HCT116 (cell line): ENCODE measurements at regions not wholly inside any gene's neighbourhood (a gene's known extent, or its start where the extent isn't known, plus 50 kb on each side); places are given as distances from the start of the nearest gene placed in this dataset.
"Not testable (repeated sequence)": the region's sequence is repeated elsewhere in the genome, so short reads cannot be mapped to it uniquely, and the experiment has no call there.

Experiments used
- ATAC-seq: fragments of 200-7000 bp; cut with Tn5 transposase; 2 replicates; pipeline ENCODE4 v1.9.1; 2020; ENCODE audit warnings: mild to moderate bottlenecking, moderate library complexity
- BruUV-seq: library from RNA; stranded (reverse); fragments of 400-500 nt; replicated peaks from 2 replicates; lab custom pipeline; 2021; lab: Mats Ljungman, UMichigan
- CTCF ChIA-PET: fragments of 300-600 bp; sonication (Branson Sonifier 250); formaldehyde crosslinking; loops from one replicate; lab custom pipeline; 2021; ENCODE audit warnings: antibody characterized with exemption; lab: Charles Lee
- POLR2A ChIA-PET: fragments of 300-600, 350-600 bp; sonication (Branson Sonifier 250); formaldehyde crosslinking; loops from one replicate; lab custom pipeline; 2021; ENCODE audit warnings: antibody characterized with exemption; lab: Charles Lee
- RAD21 ChIA-PET, 2 experiments: fragments of 300-600 bp; sonication (Branson Sonifier 250); formaldehyde crosslinking; loops; one replicate each; lab custom pipeline; 2023; ENCODE audit warnings: low total read pairs in 2 of 2; ENCODE audit not compliant: uncharacterized antibody in 2 of 2, unreplicated experiment in 2 of 2, low non-redundant PET in 1 of 2; lab: Charles Lee
- DNase-seq: peaks from one replicate; pipeline ENCODE4 v3.0.0-alpha.2; 2010; ENCODE audit warnings: low read depth, low spot score
- H2AFZ ChIP-seq: fragments of 200-600 bp; shearing (Covaris generic), sonication (generic); 2 replicates; pipeline ENCODE4 v1.6.1; 2017; ENCODE audit warnings: low read depth, mixed run types, mixed read lengths, antibody characterized with exemption, low read length; ENCODE audit not compliant: poor library complexity, severe bottlenecking
- H3K27ac ChIP-seq: 2 replicates; pipeline ENCODE4 v1.5.1; 2012; ENCODE audit warnings: low read depth, low read length
- H3K27me3 ChIP-seq: fragments of 200-600 bp; sonication (generic); 2 replicates; pipeline ENCODE4 v1.6.1; 2016; ENCODE audit warnings: mixed run types, low read length, mixed read lengths; ENCODE audit not compliant: insufficient read depth
- H3K36me3 ChIP-seq, 2 experiments: fragments of 200-500 bp in 1 of 2; fragments of 200-600 bp in 1 of 2; sonication (Bioruptor generic) in 1 of 2; sonication (generic) in 1 of 2; 2 replicates each; pipeline versions ENCODE4 v1.5.1 to v1.6.1; 2014 to 2016; ENCODE audit warnings: low read length in 2 of 2, inconsistent platforms in 1 of 2, mixed read lengths in 1 of 2, mixed run types in 1 of 2; ENCODE audit not compliant: insufficient read depth in 2 of 2, control insufficient read depth in 1 of 2
- H3K4me1 ChIP-seq, 2 experiments: fragments of 200-600 bp in 1 of 2; sonication (generic) in 1 of 2; 2 replicates each; pipeline versions ENCODE4 v1.5.1 to v1.6.1; 2012 to 2017; ENCODE audit warnings: low read length in 2 of 2, inconsistent platforms in 1 of 2, mild to moderate bottlenecking in 1 of 2, mixed read lengths in 1 of 2, mixed run types in 1 of 2, moderate library complexity in 1 of 2; ENCODE audit not compliant: insufficient read depth in 2 of 2, control insufficient read depth in 1 of 2
- H3K4me2 ChIP-seq: fragments of 200-600 bp; sonication (generic); 2 replicates; pipeline ENCODE4 v1.6.1; 2017; ENCODE audit warnings: mixed run types, low read length, mixed read lengths
- H3K4me3 ChIP-seq, 2 experiments: fragments of 200-600 bp in 1 of 2; sonication (generic) in 1 of 2; replicated peaks in 1 of 2; 2 replicates each; pipeline ENCODE4 v1.5.1; 2011 to 2016; ENCODE audit warnings: low read length in 2 of 2, control low read depth in 1 of 2, low read depth in 1 of 2, mild to moderate bottlenecking in 1 of 2, mixed read lengths in 1 of 2, mixed run types in 1 of 2
- H3K79me2 ChIP-seq: fragments of 200-600 bp; sonication (generic); 2 replicates; pipeline ENCODE4 v1.6.1; 2017; ENCODE audit warnings: mild to moderate bottlenecking, mixed run types, low read length, moderate library complexity, mixed read lengths; ENCODE audit not compliant: insufficient read depth
- H3K9ac ChIP-seq: fragments of 200-600 bp; sonication (generic); 2 replicates; pipeline ENCODE4 v1.6.1; 2016; ENCODE audit warnings: low read length, mixed read lengths
- H3K9me2 ChIP-seq: fragments of 200-600 bp; sonication (generic), shearing (Covaris generic); 2 replicates; pipeline ENCODE4 v1.6.1; 2017; ENCODE audit warnings: mixed run types, mild to moderate bottlenecking, moderate library complexity; ENCODE audit not compliant: insufficient read depth
- H3K9me3 ChIP-seq, 2 experiments: fragments of 200-500 bp in 1 of 2; fragments of 200-600 bp in 1 of 2; sonication (Bioruptor generic) in 1 of 2; sonication (generic) in 1 of 2; 2 replicates each; pipeline ENCODE4 v1.6.1; 2014 to 2017; ENCODE audit warnings: low read length in 2 of 2, mixed read lengths in 2 of 2, inconsistent platforms in 1 of 2, low read depth in 1 of 2, mild to moderate bottlenecking in 1 of 2, mixed run types in 1 of 2, moderate library complexity in 1 of 2; ENCODE audit not compliant: control insufficient read depth in 1 of 2, insufficient read depth in 1 of 2
- H4K20me1 ChIP-seq: fragments of 200-600 bp; sonication (generic), shearing (Covaris generic); 2 replicates; pipeline ENCODE4 v1.6.1; 2017; ENCODE audit warnings: mixed run types, mild to moderate bottlenecking, moderate library complexity; ENCODE audit not compliant: insufficient read depth
- CEBPB ChIP-seq: IDR thresholded peaks from 2 replicates; pipeline ENCODE4 v1.6.1; 2012; ENCODE audit warnings: low read depth
- ELF1 ChIP-seq: IDR thresholded peaks from 2 replicates; pipeline ENCODE4 v1.6.1; 2012; ENCODE audit warnings: low read depth, borderline replicate concordance
- EZH2 ChIP-seq: fragments of 200-600 bp; sonication (generic); IDR thresholded peaks from 2 replicates; pipeline ENCODE4 v1.6.1; 2017; ENCODE audit warnings: antibody characterized with exemption, mixed run types
- EZH2phosphoT487 ChIP-seq: fragments of 200-600 bp; IDR thresholded peaks from 2 replicates; pipeline ENCODE4 v1.6.1; 2018; ENCODE audit warnings: antibody characterized with exemption, borderline replicate concordance
- POLR2A ChIP-seq: IDR thresholded peaks from 2 replicates; pipeline ENCODE4 v1.7.0; 2011; ENCODE audit warnings: borderline replicate concordance; ENCODE audit not compliant: insufficient read depth, insufficient read length; ENCODE audit errors: extremely low read depth
- RAD21 ChIP-seq: IDR thresholded peaks from 2 replicates; pipeline ENCODE4 v1.6.1; 2012; ENCODE audit warnings: low read depth, mild to moderate bottlenecking
- YY1 ChIP-seq: IDR thresholded peaks from 2 replicates; pipeline ENCODE4 v1.6.1; 2011; ENCODE audit warnings: low read length, low read depth, moderate library complexity, mild to moderate bottlenecking; ENCODE audit not compliant: insufficient replicate concordance; ENCODE audit errors: extremely low read depth
- ZFX ChIP-seq: fragments of 450-650 bp; IDR thresholded peaks from 2 replicates; pipeline ENCODE4 v1.6.1; 2017
- intact Hi-C: fragments of 100-400 bp; cut with micrococcal nuclease; formaldehyde crosslinking; loops from 2 replicates; pipeline ENCODE4 v1.10.0; 2022
- TF ChIP-seq, protein P1 (sequence below): IDR thresholded peaks from 2 replicates; pipeline ENCODE4 v1.6.1; 2011; ENCODE audit warnings: mild to moderate bottlenecking, low read length, moderate library complexity; ENCODE audit not compliant: insufficient replicate concordance; ENCODE audit errors: extremely low read depth
- TF ChIP-seq, protein P2 (sequence below): IDR thresholded peaks from 2 replicates; pipeline ENCODE4 v1.6.1; 2012

DNA sequence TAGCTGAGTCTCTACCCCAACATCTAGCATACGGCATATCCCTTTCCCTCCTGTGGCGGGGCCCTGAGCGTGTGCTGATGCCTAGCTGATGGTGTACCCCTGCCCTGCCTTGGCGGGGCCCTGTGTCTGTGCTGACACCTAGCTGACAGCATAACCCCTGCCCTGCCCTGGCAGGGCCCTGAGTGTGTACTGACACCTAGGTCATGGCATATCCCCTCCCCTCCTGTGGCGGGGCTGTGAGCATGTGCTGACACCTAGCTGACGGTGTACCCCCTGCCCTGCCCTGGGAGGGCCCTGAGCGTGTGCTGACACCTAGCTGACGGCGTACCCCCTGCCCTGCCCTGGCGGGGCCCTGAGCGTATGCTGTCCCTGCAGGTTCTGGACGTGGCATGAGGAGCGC is 414.0 kb upstream of the AMELY start:
- DNase-seq (no peak), ATAC-seq (no peak)
- H3K9me3 ChIP-seq, result no peaks in the 10 kb centered on the region
- H2AFZ ChIP-seq, result no peak overlapping the region
- no peaks in the 10 kb centered on the region for H4K20me1 ChIP-seq
- ChIA-PET RAD21 (no interaction called here), CTCF (no interaction called here), POLR2A (no interaction called here)
- no peak overlapping the region for H3K4me3 ChIP-seq
- H3K27ac ChIP-seq, result no peak overlapping the region
- H3K79me2 ChIP-seq, result no peaks in the 10 kb centered on the region
- no peak overlapping the region for H3K4me2 ChIP-seq
- no peaks in the 10 kb centered on the region for H3K9me2 ChIP-seq
- H3K27me3 ChIP-seq, result no peaks in the 10 kb centered on the region
- no peak for TF ChIP-seq EZH2
- no peak for TF ChIP-seq ELF1
- TF ChIP-seq ZFX, result no peak
- no peaks in the 10 kb centered on the region for H3K36me3 ChIP-seq
- no TSS peak for BruUV-seq
- H3K9ac ChIP-seq, result no peak overlapping the region
- intact Hi-C loops, result no loop called here
- no peaks in the 10 kb centered on the region for H3K4me1 ChIP-seq

DNA sequence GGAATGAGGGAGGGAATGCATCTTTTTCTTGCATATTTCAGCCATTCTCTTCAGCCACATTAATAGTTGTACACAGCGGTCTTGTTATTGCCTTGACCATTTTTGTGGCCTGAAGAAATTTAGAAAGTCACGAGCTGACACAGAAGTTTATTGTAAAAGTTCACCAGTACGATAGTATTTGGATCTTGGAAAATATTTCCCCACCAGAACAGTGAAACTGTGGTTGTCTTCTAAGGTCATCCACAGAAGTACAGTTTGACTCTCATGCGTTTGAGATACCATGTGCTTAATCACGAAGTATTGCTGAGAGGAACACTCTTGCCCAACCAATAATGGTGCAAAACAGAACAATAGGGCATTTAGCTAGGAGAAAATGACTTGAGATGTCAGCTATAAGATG is 409.2 kb upstream of the AMELY start:
- Histone ChIP-seq H2AFZ (no peak overlapping the region), H3K79me2 (no peaks in the 10 kb centered on the region), H3K4me2 (no peak overlapping the region), H3K4me3 (no peak overlapping the region), H3K27ac (no peak overlapping the region), H3K9ac (no peak overlapping the region), H3K9me2 (no peaks in the 10 kb centered on the region), H3K9me3 (no peaks in the 10 kb centered on the region)
- ChIA-PET CTCF (no interaction called here), POLR2A (no interaction called here), RAD21 (no interaction called here)
- DNase-seq, result no peak
- intact Hi-C loops, result no loop called here
- TF ChIP-seq, protein P1, sequence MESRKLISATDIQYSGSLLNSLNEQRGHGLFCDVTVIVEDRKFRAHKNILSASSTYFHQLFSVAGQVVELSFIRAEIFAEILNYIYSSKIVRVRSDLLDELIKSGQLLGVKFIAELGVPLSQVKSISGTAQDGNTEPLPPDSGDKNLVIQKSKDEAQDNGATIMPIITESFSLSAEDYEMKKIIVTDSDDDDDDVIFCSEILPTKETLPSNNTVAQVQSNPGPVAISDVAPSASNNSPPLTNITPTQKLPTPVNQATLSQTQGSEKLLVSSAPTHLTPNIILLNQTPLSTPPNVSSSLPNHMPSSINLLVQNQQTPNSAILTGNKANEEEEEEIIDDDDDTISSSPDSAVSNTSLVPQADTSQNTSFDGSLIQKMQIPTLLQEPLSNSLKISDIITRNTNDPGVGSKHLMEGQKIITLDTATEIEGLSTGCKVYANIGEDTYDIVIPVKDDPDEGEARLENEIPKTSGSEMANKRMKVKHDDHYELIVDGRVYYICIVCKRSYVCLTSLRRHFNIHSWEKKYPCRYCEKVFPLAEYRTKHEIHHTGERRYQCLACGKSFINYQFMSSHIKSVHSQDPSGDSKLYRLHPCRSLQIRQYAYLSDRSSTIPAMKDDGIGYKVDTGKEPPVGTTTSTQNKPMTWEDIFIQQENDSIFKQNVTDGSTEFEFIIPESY, result no peak
- TF ChIP-seq EZH2phosphoT487 (no peak), YY1 (no peak), RAD21 (no peak), POLR2A (no peak), ELF1 (no peak), CEBPB (no peak)
- TF ChIP-seq, protein P2, sequence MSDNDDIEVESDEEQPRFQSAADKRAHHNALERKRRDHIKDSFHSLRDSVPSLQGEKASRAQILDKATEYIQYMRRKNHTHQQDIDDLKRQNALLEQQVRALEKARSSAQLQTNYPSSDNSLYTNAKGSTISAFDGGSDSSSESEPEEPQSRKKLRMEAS, result no peak
- TF ChIP-seq, all 23 proteins: peak for 0
- Histone ChIP-seq H3K36me3 (no peaks in the 10 kb centered on the region), H3K4me1 (no peaks in the 10 kb centered on the region), H4K20me1 (no peaks in the 10 kb centered on the region), H3K27me3 (no peaks in the 10 kb centered on the region)
- ATAC-seq, result no peak
- BruUV-seq, result no TSS peak

DNA sequence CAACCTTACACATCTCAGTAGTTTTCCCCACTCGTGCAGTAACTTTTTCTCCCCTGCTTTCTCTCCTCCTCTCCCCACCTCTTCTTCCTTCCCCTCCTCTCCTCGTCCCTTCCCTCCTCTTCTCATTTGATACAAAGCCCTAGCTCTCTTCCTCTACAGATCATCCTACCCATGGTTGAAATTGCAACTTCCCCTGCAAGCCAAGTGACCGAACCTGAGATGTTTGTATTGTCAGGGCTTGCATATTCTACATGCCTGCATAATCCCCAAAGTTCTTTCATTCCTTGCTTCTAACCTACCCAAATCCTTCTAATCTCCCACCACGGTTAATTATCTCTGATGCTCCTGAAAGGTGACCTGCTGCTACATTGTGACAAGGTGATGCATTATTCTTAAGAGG is 408.6 kb upstream of the AMELY start:
- CTCF ChIA-PET, H3K79me2 ChIP-seq, H3K36me3 ChIP-seq, H3K4me1 ChIP-seq, H2AFZ ChIP-seq, H3K9me2 ChIP-seq, intact Hi-C loops, DNase-seq, H3K27ac ChIP-seq, POLR2A ChIA-PET, BruUV-seq, RAD21 ChIA-PET, H3K9me3 ChIP-seq, ATAC-seq, H3K4me2 ChIP-seq, H3K4me3 ChIP-seq, H3K27me3 ChIP-seq, H3K9ac ChIP-seq, H4K20me1 ChIP-seq: not testable (repeated sequence)
